ENCODE measurements at regions not wholly inside any gene's neighbourhood (a gene's known extent, or its start where the extent isn't known, plus 50 kb on each side); places are given as distances from the start of the nearest gene placed in this dataset.

GRCh38 chr20:22324505-22324904 is 259.9 kb downstream of the FOXA2 start:
- no peak for DNase-seq
- peaks cover 0 to 3% (median 0%) of the 10 kb centered on the region in 6 donors for H3K9me3 Mint-ChIP-seq
- no peaks in the 10 kb centered on the region for H3K4me1 Mint-ChIP-seq
- H3K36me3 Mint-ChIP-seq, result no peaks in the 10 kb centered on the region
- H3K27me3 Mint-ChIP-seq (ENCODE audit: low read depth in 3 of 3), result peaks cover 2 to 3% (median 2%) of the 10 kb centered on the region in 3 donors
- no peak overlapping the region for H3K4me3 Mint-ChIP-seq
- H3K27ac Mint-ChIP-seq, result no peak overlapping the region

GRCh38 chr20:22322513-22322912 is 261.9 kb downstream of the FOXA2 start:
- H3K9me3 Mint-ChIP-seq, result peaks cover 0 to 4% (median 0%) of the 10 kb centered on the region in 6 donors
- no peaks in the 10 kb centered on the region for H3K36me3 Mint-ChIP-seq
- H3K4me3 Mint-ChIP-seq, result no peak overlapping the region
- H3K27ac Mint-ChIP-seq, result no peak overlapping the region
- H3K27me3 Mint-ChIP-seq (ENCODE audit: low read depth in 3 of 3), result peaks cover 2 to 9% (median 2%) of the 10 kb centered on the region in 3 donors
- DNase-seq, result no peak
- H3K4me1 Mint-ChIP-seq, result no peaks in the 10 kb centered on the region

- no peak overlapping the region for H3K4me3 Mint-ChIP-seq
- H3K36me3 Mint-ChIP-seq, result no peaks in the 10 kb centered on the region
- no peak for DNase-seq
Measured at GRCh38 chr20:22321191-22321590, 263.2 kb downstream of the FOXA2 start.

GRCh38 chr20:22320245-22320915 is 264.0 kb downstream of the FOXA2 start:
- no peak overlapping the region for H3K4me3 Mint-ChIP-seq
- H3K27ac Mint-ChIP-seq, result no peak overlapping the region
- no peaks in the 10 kb centered on the region for H3K36me3 Mint-ChIP-seq
- H3K9me3 Mint-ChIP-seq, result peaks cover 0 to 5% (median 0%) of the 10 kb centered on the region in 6 donors
- DNase-seq, result no peak
- peaks cover 2 to 9% (median 2%) of the 10 kb centered on the region in 3 donors for H3K27me3 Mint-ChIP-seq (ENCODE audit: low read depth in 3 of 3)
- H3K4me1 Mint-ChIP-seq, result no peaks in the 10 kb centered on the region

More at GRCh38 chr20:22321191-22321590, 263.2 kb downstream of the FOXA2 start:
- Mint-ChIP-seq H3K4me1 (no peaks in the 10 kb centered on the region), H3K27ac (no peak overlapping the region), H3K9me3 (peaks cover 0 to 5% (median 0%) of the 10 kb centered on the region in 6 donors), H3K27me3 (ENCODE audit: low read depth in 3 of 3) (peaks cover 2 to 9% (median 2%) of the 10 kb centered on the region in 3 donors)

GRCh38 chr20:22315771-22316170 is 268.6 kb downstream of the FOXA2 start:
- Mint-ChIP-seq H3K27me3 (ENCODE audit: low read depth in 3 of 3) (peaks cover 2 to 10% (median 8%) of the 10 kb centered on the region in 3 donors), H3K36me3 (no peaks in the 10 kb centered on the region), H3K4me3 (no peak overlapping the region), H3K27ac (no peak overlapping the region), H3K4me1 (no peaks in the 10 kb centered on the region), H3K9me3 (peaks cover 0 to 11% (median under 1%) of the 10 kb centered on the region in 6 donors)
- DNase-seq, result no peak

GRCh38 chr20:22315073-22315472 is 269.3 kb downstream of the FOXA2 start:
- H3K4me3 Mint-ChIP-seq, result no peak overlapping the region

GRCh38 chr20:22312744-22313346 is 271.5 kb downstream of the FOXA2 start:
- Mint-ChIP-seq H3K4me3 (no peak overlapping the region), H3K27me3 (ENCODE audit: low read depth in 3 of 3) (peaks cover 2 to 10% (median 2%) of the 10 kb centered on the region in 3 donors), H3K36me3 (no peaks in the 10 kb centered on the region), H3K4me1 (no peaks in the 10 kb centered on the region), H3K27ac (no peak overlapping the region), H3K9me3 (peaks cover 0 to 7% (median 0%) of the 10 kb centered on the region in 6 donors)
- DNase-seq, result no peak

More at GRCh38 chr20:22315073-22315472, 269.3 kb downstream of the FOXA2 start:
- Mint-ChIP-seq H3K27ac (no peak overlapping the region), H3K9me3 (peaks cover 0 to 11% (median under 1%) of the 10 kb centered on the region in 6 donors), H3K4me1 (no peaks in the 10 kb centered on the region), H3K36me3 (no peaks in the 10 kb centered on the region), H3K27me3 (ENCODE audit: low read depth in 3 of 3) (peaks cover 2 to 10% (median 8%) of the 10 kb centered on the region in 3 donors)
- no peak for DNase-seq

- no peaks in the 10 kb centered on the region for H3K4me1 Mint-ChIP-seq
- H3K27ac Mint-ChIP-seq, result no peak overlapping the region
Measured at GRCh38 chr20:22308934-22309333, 275.4 kb downstream of the FOXA2 start.

GRCh38 chr20:22307409-22307808 is 277.0 kb downstream of the FOXA2 start:
- Mint-ChIP-seq H3K9me3 (peaks cover 0 to 5% (median under 1%) of the 10 kb centered on the region in 6 donors), H3K27me3 (ENCODE audit: low read depth in 3 of 3) (peaks cover 0 to 3% (median 0%) of the 10 kb centered on the region in 3 donors)
- no peak for DNase-seq

More at GRCh38 chr20:22308934-22309333, 275.4 kb downstream of the FOXA2 start:
- no peak overlapping the region for H3K4me3 Mint-ChIP-seq
- no peaks in the 10 kb centered on the region for H3K36me3 Mint-ChIP-seq
- peaks cover 0 to 10% (median 2%) of the 10 kb centered on the region in 3 donors for H3K27me3 Mint-ChIP-seq (ENCODE audit: low read depth in 3 of 3)
- no peak for DNase-seq
- H3K9me3 Mint-ChIP-seq, result peaks cover 0 to 5% (median under 1%) of the 10 kb centered on the region in 6 donors

GRCh38 chr20:22305381-22305780 is 279.0 kb downstream of the FOXA2 start:
- Mint-ChIP-seq H3K36me3 (no peaks in the 10 kb centered on the region), H3K27ac (no peak overlapping the region), H3K4me3 (no peak overlapping the region), H3K4me1 (no peaks in the 10 kb centered on the region), H3K9me3 (peaks cover 0 to 10% (median 2%) of the 10 kb centered on the region in 6 donors), H3K27me3 (ENCODE audit: low read depth in 3 of 3) (peaks cover 0 to 5% (median 0%) of the 10 kb centered on the region in 3 donors)
- DNase-seq, result no peak

More at GRCh38 chr20:22307409-22307808, 277.0 kb downstream of the FOXA2 start:
- Mint-ChIP-seq H3K4me3 (no peak overlapping the region), H3K36me3 (no peaks in the 10 kb centered on the region), H3K4me1 (no peaks in the 10 kb centered on the region), H3K27ac (no peak overlapping the region)

- Mint-ChIP-seq H3K27me3 (ENCODE audit: low read depth in 3 of 3) (peaks cover 0 to 5% (median 0%) of the 10 kb centered on the region in 3 donors), H3K36me3 (no peaks in the 10 kb centered on the region), H3K27ac (no peak overlapping the region), H3K4me3 (no peak overlapping the region), H3K9me3 (peaks cover 0 to 10% (median 2%) of the 10 kb centered on the region in 6 donors), H3K4me1 (no peaks in the 10 kb centered on the region)
- DNase-seq, result no peak
Measured at GRCh38 chr20:22303523-22303922, 280.8 kb downstream of the FOXA2 start.

- Mint-ChIP-seq H3K4me1 (no peaks in the 10 kb centered on the region), H3K9me3 (peaks cover 0 to 15% (median 4%) of the 10 kb centered on the region in 6 donors), H3K4me3 (no peak overlapping the region), H3K27me3 (ENCODE audit: low read depth in 3 of 3) (peaks cover 0 to 5% (median 0%) of the 10 kb centered on the region in 3 donors), H3K36me3 (no peaks in the 10 kb centered on the region), H3K27ac (no peak overlapping the region)
- DNase-seq, result no peak
Measured at GRCh38 chr20:22302039-22302438, 282.3 kb downstream of the FOXA2 start.

GRCh38 chr20:22293886-22294285 is 290.5 kb downstream of the FOXA2 start:
- DNase-seq, result no peak
- H3K36me3 Mint-ChIP-seq, result no peaks in the 10 kb centered on the region
- no peaks in the 10 kb centered on the region for H3K4me1 Mint-ChIP-seq
- no peak overlapping the region for H3K27ac Mint-ChIP-seq
- H3K27me3 Mint-ChIP-seq (ENCODE audit: low read depth in 3 of 3), result peaks cover 0 to 2% (median 2%) of the 10 kb centered on the region in 3 donors
- no peak overlapping the region for H3K4me3 Mint-ChIP-seq
- H3K9me3 Mint-ChIP-seq, result peaks cover 3 to 23% (median 9%) of the 10 kb centered on the region in 6 donors

GRCh38 chr20:22289442-22289841 is 294.9 kb downstream of the FOXA2 start:
- no peak overlapping the region for H3K4me3 Mint-ChIP-seq
- H3K9me3 Mint-ChIP-seq, result peaks cover 2 to 22% (median 6%) of the 10 kb centered on the region in 6 donors
- no peaks in the 10 kb centered on the region for H3K4me1 Mint-ChIP-seq
- no peak overlapping the region for H3K27ac Mint-ChIP-seq
- H3K27me3 Mint-ChIP-seq (ENCODE audit: low read depth in 3 of 3), result peaks cover 0 to 2% (median 0%) of the 10 kb centered on the region in 3 donors
- H3K36me3 Mint-ChIP-seq, result no peaks in the 10 kb centered on the region
- DNase-seq, result no peak

Measured in immature natural killer cell (primary cell).